Astrocyte (in vitro differentiated cells and primary cell): ENCODE measurements at regions not wholly inside any gene's neighbourhood (a gene's known extent, or its start where the extent isn't known, plus 50 kb on each side); places are given as distances from the start of the nearest gene placed in this dataset.

Source experiments
- DNase-seq: peaks from one replicate; pipeline ENCODE4 v3.0.0-alpha.2; 2010; ENCODE audit warnings: low read depth
- FAIRE-seq: peaks from 2 replicates; lab custom pipeline; 2011; peaks lifted over from hg19 to GRCh38; lab: Jason Lieb, UNC
- H2AFZ ChIP-seq: 2 replicates; pipeline ENCODE4 v1.6.0; 2012; ENCODE audit warnings: low read depth, low read length, inconsistent platforms
- H3K27ac ChIP-seq: 2 replicates; pipeline ENCODE4 v1.5.1; 2011; ENCODE audit warnings: low read depth, low read length, inconsistent platforms
- H3K27me3 ChIP-seq: 2 replicates; pipeline ENCODE4 v1.6.0; 2011; ENCODE audit warnings: low read length, inconsistent platforms; ENCODE audit not compliant: insufficient read depth
- H3K36me3 ChIP-seq: 2 replicates; pipeline ENCODE4 v1.5.1; 2011; ENCODE audit warnings: low read length, inconsistent platforms; ENCODE audit not compliant: insufficient read depth
- H3K4me1 ChIP-seq: 2 replicates; pipeline ENCODE4 v1.5.1; 2011; ENCODE audit warnings: low read length, inconsistent platforms; ENCODE audit not compliant: insufficient read depth
- H3K4me2 ChIP-seq: 2 replicates; pipeline ENCODE4 v1.6.0; 2012; ENCODE audit warnings: low read length, inconsistent platforms
- H3K4me3 ChIP-seq: 2 replicates; pipeline ENCODE4 v1.5.1; 2011; ENCODE audit warnings: low read depth, mild to moderate bottlenecking, low read length, inconsistent platforms; ENCODE audit not compliant: insufficient read depth
- H3K79me2 ChIP-seq: 2 replicates; pipeline ENCODE4 v1.6.0; 2012; ENCODE audit warnings: mild to moderate bottlenecking, low read length, inconsistent platforms; ENCODE audit not compliant: insufficient read depth
- H3K9ac ChIP-seq: 2 replicates; pipeline ENCODE4 v1.6.0; 2012; ENCODE audit warnings: mild to moderate bottlenecking, low read length, inconsistent platforms
- H3K9me3 ChIP-seq: 2 replicates; pipeline ENCODE4 v1.5.1; 2012; ENCODE audit warnings: low read depth, mild to moderate bottlenecking, low read length, inconsistent platforms; ENCODE audit not compliant: insufficient read depth
- H4K20me1 ChIP-seq: 2 replicates; pipeline ENCODE4 v1.6.0; 2012; ENCODE audit warnings: low read length, inconsistent platforms; ENCODE audit not compliant: insufficient read depth
- H3K27ac Mint-ChIP-seq: one replicate; pipeline ENCODE4 v1.8.0; 2021; ENCODE audit warnings: mild to moderate bottlenecking, mixed read lengths; ENCODE audit not compliant: unreplicated experiment
- H3K27me3 Mint-ChIP-seq: one replicate; pipeline ENCODE4 v1.8.0; 2021; ENCODE audit warnings: low read depth, mixed read lengths; ENCODE audit not compliant: unreplicated experiment
- H3K36me3 Mint-ChIP-seq: one replicate; pipeline ENCODE4 v1.8.0; 2021; ENCODE audit warnings: low read depth, mixed read lengths; ENCODE audit not compliant: unreplicated experiment
- H3K4me1 Mint-ChIP-seq: one replicate; pipeline ENCODE4 v1.8.0; 2021; ENCODE audit warnings: low read depth, mixed read lengths; ENCODE audit not compliant: unreplicated experiment
- H3K4me3 Mint-ChIP-seq: one replicate; pipeline ENCODE4 v1.8.0; 2021; ENCODE audit warnings: mild to moderate bottlenecking, moderate library complexity, mixed read lengths; ENCODE audit not compliant: unreplicated experiment
- H3K9me3 Mint-ChIP-seq: one replicate; pipeline ENCODE4 v1.8.0; 2021; ENCODE audit warnings: mild to moderate bottlenecking, mixed read lengths; ENCODE audit not compliant: unreplicated experiment
- EZH2 ChIP-seq: IDR thresholded peaks from 2 replicates; pipeline ENCODE4 v1.6.1; 2012; ENCODE audit warnings: mild to moderate bottlenecking, low read length, inconsistent platforms; ENCODE audit not compliant: insufficient read depth
- TF ChIP-seq, protein P1 (sequence below): IDR thresholded peaks from 2 replicates; pipeline ENCODE4 v1.5.1; 2011; ENCODE audit warnings: low read depth, mild to moderate bottlenecking, inconsistent platforms, low read length, moderate library complexity; ENCODE audit not compliant: insufficient read depth

DNA sequence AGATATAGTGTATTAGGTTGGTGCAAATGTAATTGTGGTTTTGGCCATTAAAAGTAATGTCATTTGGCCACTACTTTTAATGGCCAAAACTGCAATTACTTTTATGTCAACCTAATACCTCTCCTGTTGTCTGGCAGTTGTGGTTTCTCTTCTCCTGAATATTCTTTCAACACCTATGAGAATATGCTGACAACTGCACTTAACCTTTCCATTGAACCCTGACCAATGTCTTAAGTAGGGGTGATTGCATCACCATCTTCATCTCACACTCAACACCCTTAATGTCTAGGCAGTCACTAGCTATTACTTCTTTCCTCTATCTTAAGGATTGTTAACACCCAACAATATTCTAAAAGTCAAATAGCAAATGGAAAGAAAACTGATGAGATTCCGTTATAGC is 200.5 kb upstream of the HSF2 start:
- Histone ChIP-seq H3K4me3 (no peak overlapping the region), H4K20me1 (no peaks in the 10 kb centered on the region), H3K4me2 (no peak overlapping the region), H3K27ac (no peak overlapping the region), H2AFZ (no peak overlapping the region), H3K27me3 (no peaks in the 10 kb centered on the region), H3K9me3 (no peaks in the 10 kb centered on the region), H3K79me2 (no peaks in the 10 kb centered on the region), H3K4me1 (no peaks in the 10 kb centered on the region), H3K36me3 (no peaks in the 10 kb centered on the region), H3K9ac (no peak overlapping the region)
- DNase-seq (no peak), FAIRE-seq (no peak)
- no peaks in the 10 kb centered on the region for H3K4me1 Mint-ChIP-seq
- no peaks in the 10 kb centered on the region for H3K9me3 Mint-ChIP-seq
- TF ChIP-seq, protein P1, sequence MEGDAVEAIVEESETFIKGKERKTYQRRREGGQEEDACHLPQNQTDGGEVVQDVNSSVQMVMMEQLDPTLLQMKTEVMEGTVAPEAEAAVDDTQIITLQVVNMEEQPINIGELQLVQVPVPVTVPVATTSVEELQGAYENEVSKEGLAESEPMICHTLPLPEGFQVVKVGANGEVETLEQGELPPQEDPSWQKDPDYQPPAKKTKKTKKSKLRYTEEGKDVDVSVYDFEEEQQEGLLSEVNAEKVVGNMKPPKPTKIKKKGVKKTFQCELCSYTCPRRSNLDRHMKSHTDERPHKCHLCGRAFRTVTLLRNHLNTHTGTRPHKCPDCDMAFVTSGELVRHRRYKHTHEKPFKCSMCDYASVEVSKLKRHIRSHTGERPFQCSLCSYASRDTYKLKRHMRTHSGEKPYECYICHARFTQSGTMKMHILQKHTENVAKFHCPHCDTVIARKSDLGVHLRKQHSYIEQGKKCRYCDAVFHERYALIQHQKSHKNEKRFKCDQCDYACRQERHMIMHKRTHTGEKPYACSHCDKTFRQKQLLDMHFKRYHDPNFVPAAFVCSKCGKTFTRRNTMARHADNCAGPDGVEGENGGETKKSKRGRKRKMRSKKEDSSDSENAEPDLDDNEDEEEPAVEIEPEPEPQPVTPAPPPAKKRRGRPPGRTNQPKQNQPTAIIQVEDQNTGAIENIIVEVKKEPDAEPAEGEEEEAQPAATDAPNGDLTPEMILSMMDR = no peak
- TF ChIP-seq EZH2 = no peak
- no peaks in the 10 kb centered on the region for H3K36me3 Mint-ChIP-seq
- H3K4me3 Mint-ChIP-seq = no peak overlapping the region
- H3K27me3 Mint-ChIP-seq = no peaks in the 10 kb centered on the region
- H3K27ac Mint-ChIP-seq = no peak overlapping the region

DNA sequence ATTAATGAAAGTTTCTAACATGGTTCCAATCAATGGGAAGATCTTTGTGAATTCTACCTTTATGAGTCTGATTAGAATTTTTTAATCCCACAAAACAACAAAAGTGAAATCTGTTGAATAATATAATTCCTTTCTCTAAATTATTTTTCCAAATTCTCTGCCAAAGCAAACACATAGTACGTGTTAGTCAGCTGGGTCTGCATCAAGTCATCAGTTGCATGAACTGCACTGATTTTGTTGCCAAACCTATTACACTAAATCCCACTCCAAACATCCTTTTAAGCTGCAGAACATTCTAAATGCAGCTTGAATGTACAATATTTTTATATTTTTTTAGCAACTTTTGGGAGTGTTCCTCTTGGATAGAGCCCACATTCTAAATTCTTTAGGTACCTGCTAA is 199.0 kb upstream of the HSF2 start:
- Histone ChIP-seq H3K9ac (no peak overlapping the region), H3K27ac (no peak overlapping the region), H3K27me3 (no peaks in the 10 kb centered on the region), H3K4me1 (no peaks in the 10 kb centered on the region), H3K4me3 (no peak overlapping the region), H3K4me2 (no peak overlapping the region), H3K36me3 (no peaks in the 10 kb centered on the region), H3K9me3 (no peaks in the 10 kb centered on the region), H3K79me2 (no peaks in the 10 kb centered on the region), H2AFZ (no peak overlapping the region), H4K20me1 (no peaks in the 10 kb centered on the region)
- FAIRE-seq = no peak
- no peaks in the 10 kb centered on the region for H3K9me3 Mint-ChIP-seq
- H3K36me3 Mint-ChIP-seq = no peaks in the 10 kb centered on the region
- TF ChIP-seq, protein P1 = no peak
- TF ChIP-seq EZH2 = no peak
- no peak overlapping the region for H3K27ac Mint-ChIP-seq
- DNase-seq = peak; percentile 33
- no peaks in the 10 kb centered on the region for H3K27me3 Mint-ChIP-seq
- H3K4me3 Mint-ChIP-seq = no peak overlapping the region
- no peaks in the 10 kb centered on the region for H3K4me1 Mint-ChIP-seq

DNA sequence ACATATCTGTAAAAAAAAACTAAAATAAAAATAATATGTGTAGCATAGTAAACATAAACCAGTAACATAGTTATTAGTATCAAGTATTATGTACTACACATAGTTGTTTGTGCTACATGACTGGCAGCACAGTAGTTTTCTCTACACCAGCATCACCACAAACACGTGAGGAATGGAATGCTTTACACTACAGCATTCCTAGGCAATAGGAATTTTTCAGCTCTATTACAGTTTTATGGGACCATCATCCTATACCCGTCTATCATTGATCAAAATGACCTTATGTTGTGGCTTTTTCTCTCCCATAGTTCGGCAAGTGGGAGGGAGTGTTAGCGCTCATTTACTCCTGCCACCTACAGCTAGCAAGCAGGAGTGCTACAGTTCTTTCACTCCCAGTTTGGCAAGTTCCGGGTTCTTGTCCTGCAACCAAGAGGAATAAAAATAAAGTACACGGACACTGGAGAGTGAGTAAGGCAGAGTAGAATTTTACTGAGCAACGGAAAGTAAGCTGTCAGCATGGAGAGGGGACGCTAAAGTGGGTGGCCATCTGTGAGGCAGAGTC is 196.8 kb upstream of the HSF2 start:
- H3K4me1 Mint-ChIP-seq = peaks cover 4% of the 10 kb centered on the region
- Histone ChIP-seq H2AFZ (no peak overlapping the region), H3K9ac (no peak overlapping the region)

More for the DNA sequence above, 196.8 kb upstream of the HSF2 start:
- Histone ChIP-seq H3K4me3 (no peak overlapping the region), H4K20me1 (no peaks in the 10 kb centered on the region), H3K27ac (no peak overlapping the region), H3K36me3 (no peaks in the 10 kb centered on the region), H3K79me2 (no peaks in the 10 kb centered on the region), H3K4me1 (no peaks in the 10 kb centered on the region), H3K9me3 (no peaks in the 10 kb centered on the region), H3K27me3 (no peaks in the 10 kb centered on the region), H3K4me2 (no peak overlapping the region)
- H3K4me3 Mint-ChIP-seq = no peak overlapping the region
- no peaks in the 10 kb centered on the region for H3K36me3 Mint-ChIP-seq
- no peaks in the 10 kb centered on the region for H3K27me3 Mint-ChIP-seq
- no peak for FAIRE-seq
- H3K27ac Mint-ChIP-seq = no peak overlapping the region
- no peaks in the 10 kb centered on the region for H3K9me3 Mint-ChIP-seq
- no peak for DNase-seq
- TF ChIP-seq, protein P1 = no peak
- TF ChIP-seq EZH2 = no peak
